ENCODE measurements at regions not wholly inside any gene's neighbourhood (a gene's known extent, or its start where the extent isn't known, plus 50 kb on each side); places are given as distances from the start of the nearest gene placed in this dataset.

GRCh38 chr1:95733671-95734070, 499.7 kb downstream of the RWDD3 start:
- TF ChIP-seq CTCF (IDR thresholded peaks at IDR 0.05) (no peak), POLR2AphosphoS5 (IDR thresholded peaks at IDR 0.05) (no peak), POLR2A (IDR thresholded peaks at IDR 0.05) (no peak)

Data from sigmoid colon (tissue), 4 donors.